NCI-H1105 treated with DMSO at 0.1 percent for 48 hours (cell line): ENCODE measurements at regions not wholly inside any gene's neighbourhood (a gene's known extent, or its start where the extent isn't known, plus 50 kb on each side); places are given as distances from the start of the nearest gene placed in this dataset.

Source experiments
- DNase-seq: peaks from one replicate; lab custom pipeline; 2025; lab: John Stamatoyannopoulos, UW

DNA sequence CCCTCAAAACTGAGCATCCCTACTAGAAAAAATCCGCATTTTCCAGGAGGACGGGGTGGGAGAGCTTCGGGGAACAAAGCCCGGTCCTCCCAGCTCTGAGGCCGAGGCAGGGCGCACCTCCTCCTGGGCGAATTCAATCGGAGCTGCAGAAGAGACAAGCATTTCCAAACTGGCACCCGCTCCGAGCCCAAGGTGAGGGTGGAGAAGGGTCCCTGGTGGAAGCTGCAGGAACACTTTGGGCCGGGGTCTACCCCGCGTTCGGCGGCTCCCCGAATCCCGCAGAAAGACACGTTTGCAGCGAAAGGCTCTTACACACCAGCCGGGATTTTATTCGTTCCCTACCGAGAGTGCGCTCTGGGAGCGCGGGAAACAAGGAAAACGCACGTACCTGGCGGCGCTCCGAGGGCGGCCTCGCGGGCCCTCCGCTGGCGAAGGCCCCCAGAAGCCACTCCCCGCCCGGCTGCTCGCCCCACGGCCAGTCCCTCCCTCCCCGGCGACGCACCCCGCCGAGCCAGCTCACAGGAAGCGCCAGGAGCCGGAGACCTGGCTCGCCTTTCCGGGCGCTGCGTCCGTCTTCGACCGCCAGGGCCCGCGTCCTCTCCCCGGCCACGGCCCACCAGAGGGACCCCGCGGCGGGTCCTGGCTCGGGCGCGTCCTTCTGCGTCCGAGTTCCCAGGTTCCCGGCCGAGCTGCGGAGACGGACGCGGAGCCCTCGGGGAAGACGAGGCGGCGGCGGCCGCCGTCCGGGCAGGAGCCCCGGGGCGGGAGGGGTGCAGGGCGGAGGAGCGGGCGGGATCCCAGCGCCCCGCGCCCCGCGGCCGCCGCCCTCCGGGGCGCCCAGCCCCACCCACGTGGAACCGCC, 49.8 kb upstream of the BAHCC1 start:
- DNase-seq: peak; percentile 51
